ENCODE measurements at regions not wholly inside any gene's neighbourhood (a gene's known extent, or its start where the extent isn't known, plus 50 kb on each side); places are given as distances from the start of the nearest gene placed in this dataset.

GRCh38 chr9:102435427-102435826, 559.7 kb upstream of the CYLC2 start:
- TF ChIP-seq RAD21 (conservative IDR thresholded peaks at IDR 0.05) (no peak), EZH2 (IDR thresholded peaks at IDR 0.05; ENCODE audit: borderline replicate concordance, insufficient read depth, low read length, poor library complexity, severe bottlenecking) (no peak), EP300 (conservative IDR thresholded peaks at IDR 0.05; ENCODE audit: poor library complexity, severe bottlenecking) (no peak), CTCF (IDR thresholded peaks at IDR 0.05; ENCODE audit: poor library complexity, severe bottlenecking) (no peak), REST (IDR thresholded peaks at IDR 0.05; ENCODE audit: borderline replicate concordance) (no peak), TAF1 (IDR thresholded peaks at IDR 0.05; ENCODE audit: low read depth) (no peak), SMC3 (conservative IDR thresholded peaks at IDR 0.05; ENCODE audit: poor library complexity) (no peak), MXI1 (conservative IDR thresholded peaks at IDR 0.05; ENCODE audit: poor library complexity, severe bottlenecking) (no peak), POLR2AphosphoS5 (IDR thresholded peaks at IDR 0.05) (no peak)
- Histone ChIP-seq H2AFZ (ENCODE audit: low read depth, low read length) (no peak overlapping the region), H3K9me3 (ENCODE audit: low read length) (no peaks in the 10 kb centered on the region), H3F3A (ENCODE audit: insufficient read depth, low read length, poor library complexity, severe bottlenecking) (no peaks in the 10 kb centered on the region), H3K27me3 (ENCODE audit: insufficient read depth, low read depth, low read length) (no peaks in the 10 kb centered on the region), H3K4me2 (ENCODE audit: low read length) (no peak overlapping the region), H4K20me1 (ENCODE audit: insufficient read depth) (no peaks in the 10 kb centered on the region), H3K79me2 (replicated peaks; ENCODE audit: insufficient read depth, low read length) (no peaks in the 10 kb centered on the region), H3K36me3 (ENCODE audit: insufficient read depth, low read length) (no peaks in the 10 kb centered on the region), H3K9ac (ENCODE audit: low read length) (no peak overlapping the region), H3K4me3 (ENCODE audit: low read length) (no peak overlapping the region), H3K9me2 (ENCODE audit: insufficient read depth, low read length) (no peaks in the 10 kb centered on the region), H3K27ac (ENCODE audit: low read length) (no peak overlapping the region)

GRCh38 chr9:102434545-102434944, 560.6 kb upstream of the CYLC2 start:
- no peaks in the 10 kb centered on the region for H3K27me3 ChIP-seq (ENCODE audit: insufficient read depth, low read depth, low read length)
- H3K79me2 ChIP-seq (replicated peaks; ENCODE audit: insufficient read depth, low read length) = no peaks in the 10 kb centered on the region
- TF ChIP-seq EZH2 (IDR thresholded peaks at IDR 0.05; ENCODE audit: borderline replicate concordance, insufficient read depth, low read length, poor library complexity, severe bottlenecking) = no peak
- TF ChIP-seq SMC3 (conservative IDR thresholded peaks at IDR 0.05; ENCODE audit: poor library complexity) = no peak
- TF ChIP-seq RAD21 (conservative IDR thresholded peaks at IDR 0.05) = no peak
- no peak for TF ChIP-seq CTCF (IDR thresholded peaks at IDR 0.05; ENCODE audit: poor library complexity, severe bottlenecking)
- no peak for TF ChIP-seq TAF1 (IDR thresholded peaks at IDR 0.05; ENCODE audit: low read depth)
- TF ChIP-seq MXI1 (conservative IDR thresholded peaks at IDR 0.05; ENCODE audit: poor library complexity, severe bottlenecking) = no peak
- no peaks in the 10 kb centered on the region for H3K9me3 ChIP-seq (ENCODE audit: low read length)
- no peaks in the 10 kb centered on the region for H3F3A ChIP-seq (ENCODE audit: insufficient read depth, low read length, poor library complexity, severe bottlenecking)
- no peaks in the 10 kb centered on the region for H4K20me1 ChIP-seq (ENCODE audit: insufficient read depth)
- H3K27ac ChIP-seq (ENCODE audit: low read length) = no peak overlapping the region
- H3K9ac ChIP-seq (ENCODE audit: low read length) = no peak overlapping the region
- no peaks in the 10 kb centered on the region for H3K9me2 ChIP-seq (ENCODE audit: insufficient read depth, low read length)
- no peak overlapping the region for H3K4me3 ChIP-seq (ENCODE audit: low read length)
- H3K36me3 ChIP-seq (ENCODE audit: insufficient read depth, low read length) = no peaks in the 10 kb centered on the region
- H3K4me2 ChIP-seq (ENCODE audit: low read length) = no peak overlapping the region
- no peak overlapping the region for H2AFZ ChIP-seq (ENCODE audit: low read depth, low read length)

Measured in neural cell (in vitro differentiated cells).